ENCODE measurements at regions not wholly inside any gene's neighbourhood (a gene's known extent, or its start where the extent isn't known, plus 50 kb on each side); places are given as distances from the start of the nearest gene placed in this dataset.

DNA sequence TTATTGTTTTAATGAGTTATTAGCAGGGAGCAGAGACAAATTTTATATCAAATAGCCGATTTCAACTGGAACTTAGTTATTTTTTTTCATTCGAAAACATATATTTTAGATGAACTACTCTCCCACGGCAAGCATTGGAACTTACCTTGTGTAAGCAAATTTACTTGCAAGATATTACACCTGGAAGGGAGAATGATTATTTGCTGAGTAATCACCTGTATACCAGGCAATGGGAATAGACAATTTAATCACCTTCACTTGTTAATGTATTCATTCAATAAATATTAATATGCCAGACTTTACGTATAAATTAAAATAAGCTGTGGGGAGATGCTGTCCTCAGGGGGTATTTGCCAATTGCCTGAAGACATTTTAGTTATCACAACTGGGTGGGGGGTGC lies 1069.9 kb upstream of the CHAC2 start:
- TF ChIP-seq, protein P1, sequence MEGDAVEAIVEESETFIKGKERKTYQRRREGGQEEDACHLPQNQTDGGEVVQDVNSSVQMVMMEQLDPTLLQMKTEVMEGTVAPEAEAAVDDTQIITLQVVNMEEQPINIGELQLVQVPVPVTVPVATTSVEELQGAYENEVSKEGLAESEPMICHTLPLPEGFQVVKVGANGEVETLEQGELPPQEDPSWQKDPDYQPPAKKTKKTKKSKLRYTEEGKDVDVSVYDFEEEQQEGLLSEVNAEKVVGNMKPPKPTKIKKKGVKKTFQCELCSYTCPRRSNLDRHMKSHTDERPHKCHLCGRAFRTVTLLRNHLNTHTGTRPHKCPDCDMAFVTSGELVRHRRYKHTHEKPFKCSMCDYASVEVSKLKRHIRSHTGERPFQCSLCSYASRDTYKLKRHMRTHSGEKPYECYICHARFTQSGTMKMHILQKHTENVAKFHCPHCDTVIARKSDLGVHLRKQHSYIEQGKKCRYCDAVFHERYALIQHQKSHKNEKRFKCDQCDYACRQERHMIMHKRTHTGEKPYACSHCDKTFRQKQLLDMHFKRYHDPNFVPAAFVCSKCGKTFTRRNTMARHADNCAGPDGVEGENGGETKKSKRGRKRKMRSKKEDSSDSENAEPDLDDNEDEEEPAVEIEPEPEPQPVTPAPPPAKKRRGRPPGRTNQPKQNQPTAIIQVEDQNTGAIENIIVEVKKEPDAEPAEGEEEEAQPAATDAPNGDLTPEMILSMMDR (IDR thresholded peaks at IDR 0.05), result no peak
- TF ChIP-seq POLR2A (IDR thresholded peaks at IDR 0.05) (no peak), EP300 (IDR thresholded peaks at IDR 0.05) (no peak), POLR2AphosphoS5 (IDR thresholded peaks at IDR 0.05) (no peak)
